A673 (cell line): ENCODE measurements at regions not wholly inside any gene's neighbourhood (a gene's known extent, or its start where the extent isn't known, plus 50 kb on each side); places are given as distances from the start of the nearest gene placed in this dataset.

Experiments used
- BruUV-seq: library from RNA; stranded (reverse); fragments of 400-500 nt; replicated peaks from 2 replicates; lab custom pipeline; 2021; lab: Mats Ljungman, UMichigan
- CTCF ChIA-PET: fragments of 300-600 bp; sonication (Branson Sonifier 250); formaldehyde crosslinking; loops from one replicate; lab custom pipeline; 2022; ENCODE audit warnings: antibody characterized with exemption; lab: Charles Lee
- POLR2A ChIA-PET: fragments of 300-600 bp; sonication (Branson Sonifier 250); formaldehyde crosslinking; loops from one replicate; lab custom pipeline; 2022; ENCODE audit warnings: antibody characterized with exemption; ENCODE audit not compliant: low non-redundant PET; lab: Charles Lee
- DNase-seq: peaks from one replicate; pipeline ENCODE4 v3.0.0-alpha.2; 2015; ENCODE audit warnings: low spot score
- H3K27ac ChIP-seq: fragments of 200-600 bp; sonication (generic); 2 replicates; pipeline ENCODE4 v1.5.1; 2016; ENCODE audit warnings: mixed run types, low read depth, mild to moderate bottlenecking, mixed read lengths, antibody characterized with exemption, low read length; ENCODE audit not compliant: poor library complexity, severe bottlenecking
- H3K27me3 ChIP-seq: fragments of 200-600 bp; sonication (generic); replicated peaks from 2 replicates; pipeline ENCODE4 v1.6.1; 2017; ENCODE audit warnings: mixed run types, low read depth, mild to moderate bottlenecking, mixed read lengths, antibody characterized with exemption, low read length; ENCODE audit not compliant: insufficient read depth, poor library complexity
- H3K36me3 ChIP-seq: fragments of 200-600 bp; sonication (generic); 2 replicates; pipeline ENCODE4 v1.6.1; 2016; ENCODE audit warnings: mixed run types, mild to moderate bottlenecking, mixed read lengths, antibody characterized with exemption, low read length; ENCODE audit not compliant: insufficient read depth, poor library complexity, severe bottlenecking
- H3K4me1 ChIP-seq: fragments of 200-600 bp; sonication (generic); 2 replicates; pipeline ENCODE4 v1.6.1; 2017; ENCODE audit warnings: mixed run types, mild to moderate bottlenecking, mixed read lengths, antibody characterized with exemption, low read length; ENCODE audit not compliant: insufficient read depth, poor library complexity, severe bottlenecking
- H3K4me3 ChIP-seq: fragments of 200-600 bp; sonication (generic); 2 replicates; pipeline ENCODE4 v1.5.1; 2016; ENCODE audit warnings: low read depth, mixed run types, mild to moderate bottlenecking, mixed read lengths, low read length; ENCODE audit not compliant: poor library complexity, severe bottlenecking
- H3K9me3 ChIP-seq: fragments of 200-600 bp; sonication (generic); 2 replicates; pipeline ENCODE4 v1.6.1; 2016; ENCODE audit warnings: mixed run types, low read depth, mild to moderate bottlenecking, mixed read lengths, antibody characterized with exemption, low read length; ENCODE audit not compliant: poor library complexity, severe bottlenecking
- EZH2 ChIP-seq: fragments of 200-600 bp; sonication (generic); IDR thresholded peaks from 2 replicates; pipeline ENCODE4 v1.6.1; 2017; ENCODE audit warnings: borderline replicate concordance, low read depth, mild to moderate bottlenecking, mixed read lengths, antibody characterized with exemption, low read length; ENCODE audit not compliant: poor library complexity, severe bottlenecking
- intact Hi-C: fragments of 100-400 bp; cut with micrococcal nuclease; formaldehyde crosslinking; loops from one replicate; pipeline ENCODE4 v1.10.0; 2022; ENCODE audit not compliant: unreplicated experiment
- TF ChIP-seq, protein P1 (sequence below): fragments of 300-800, 200-600 bp; sonication (generic); conservative IDR thresholded peaks from 2 replicates; pipeline ENCODE4 v1.5.1; 2017; ENCODE audit warnings: low read depth, mild to moderate bottlenecking, antibody characterized with exemption, low read length, moderate library complexity, mixed read lengths

GRCh38 chr3:168575750-168576149, 480.0 kb upstream of the GOLIM4 start:
- BruUV-seq = no TSS peak
- CTCF ChIA-PET = no interaction called here
- no peak for DNase-seq

DNA sequence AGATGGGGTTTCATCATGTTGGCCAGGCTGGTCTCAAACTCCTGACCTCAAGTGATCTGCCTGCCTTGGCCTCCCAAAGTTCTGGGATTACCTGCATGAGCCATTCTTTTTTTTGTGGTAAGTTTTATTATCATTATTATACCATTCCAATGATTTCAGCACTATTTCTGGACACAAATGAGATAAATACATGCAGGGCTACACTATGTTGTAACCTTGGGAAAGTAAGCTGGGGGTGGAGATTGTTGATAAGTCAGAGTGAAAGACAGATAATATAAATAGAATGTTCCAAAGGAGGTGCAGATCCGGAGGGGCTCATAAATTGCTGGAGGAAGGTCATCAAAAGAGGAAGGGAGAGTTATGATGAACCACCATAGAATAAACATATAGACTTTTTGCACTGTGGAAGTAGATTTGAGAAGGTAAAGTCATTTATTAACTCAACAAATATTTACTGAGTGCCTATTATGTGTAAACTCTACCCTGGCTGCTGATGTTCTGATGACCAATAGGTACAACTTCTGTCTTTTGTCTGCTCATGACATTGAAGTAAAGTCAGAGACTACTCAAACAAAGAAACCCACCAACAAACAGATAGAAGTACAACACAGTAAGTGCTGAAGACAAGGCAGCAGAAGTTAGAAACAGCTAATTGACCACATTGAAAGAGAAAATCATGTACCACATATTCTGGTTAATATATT, 478.9 kb upstream of the GOLIM4 start:
- CTCF ChIA-PET = no interaction called here
- no peak overlapping the region for H3K4me3 ChIP-seq
- TF ChIP-seq, protein P1, sequence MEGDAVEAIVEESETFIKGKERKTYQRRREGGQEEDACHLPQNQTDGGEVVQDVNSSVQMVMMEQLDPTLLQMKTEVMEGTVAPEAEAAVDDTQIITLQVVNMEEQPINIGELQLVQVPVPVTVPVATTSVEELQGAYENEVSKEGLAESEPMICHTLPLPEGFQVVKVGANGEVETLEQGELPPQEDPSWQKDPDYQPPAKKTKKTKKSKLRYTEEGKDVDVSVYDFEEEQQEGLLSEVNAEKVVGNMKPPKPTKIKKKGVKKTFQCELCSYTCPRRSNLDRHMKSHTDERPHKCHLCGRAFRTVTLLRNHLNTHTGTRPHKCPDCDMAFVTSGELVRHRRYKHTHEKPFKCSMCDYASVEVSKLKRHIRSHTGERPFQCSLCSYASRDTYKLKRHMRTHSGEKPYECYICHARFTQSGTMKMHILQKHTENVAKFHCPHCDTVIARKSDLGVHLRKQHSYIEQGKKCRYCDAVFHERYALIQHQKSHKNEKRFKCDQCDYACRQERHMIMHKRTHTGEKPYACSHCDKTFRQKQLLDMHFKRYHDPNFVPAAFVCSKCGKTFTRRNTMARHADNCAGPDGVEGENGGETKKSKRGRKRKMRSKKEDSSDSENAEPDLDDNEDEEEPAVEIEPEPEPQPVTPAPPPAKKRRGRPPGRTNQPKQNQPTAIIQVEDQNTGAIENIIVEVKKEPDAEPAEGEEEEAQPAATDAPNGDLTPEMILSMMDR = no peak
- TF ChIP-seq EZH2 = no peak
- H3K36me3 ChIP-seq = no peaks in the 10 kb centered on the region
- H3K4me1 ChIP-seq = no peaks in the 10 kb centered on the region
- DNase-seq = no peak
- intact Hi-C loops = no loop called here
- H3K9me3 ChIP-seq = no peaks in the 10 kb centered on the region
- POLR2A ChIA-PET = no interaction called here
- BruUV-seq = no TSS peak
- H3K27ac ChIP-seq = no peak overlapping the region
- H3K27me3 ChIP-seq = peaks cover 9% of the 10 kb centered on the region

More at GRCh38 chr3:168575750-168576149, 480.0 kb upstream of the GOLIM4 start:
- H3K4me3 ChIP-seq = no peak overlapping the region
- TF ChIP-seq, protein P1 = no peak
- no peak for TF ChIP-seq EZH2
- no peak overlapping the region for H3K27ac ChIP-seq
- POLR2A ChIA-PET = interaction anchor here (0.6 kb wide), 1 partner anchor 1584 kb away, joined by 5 read pairs; no protein-coding TSS in a partner anchor
- no peaks in the 10 kb centered on the region for H3K36me3 ChIP-seq
- no peaks in the 10 kb centered on the region for H3K9me3 ChIP-seq
- intact Hi-C loops = no loop called here
- H3K4me1 ChIP-seq = no peaks in the 10 kb centered on the region
- H3K27me3 ChIP-seq = peaks cover 13% of the 10 kb centered on the region

DNA sequence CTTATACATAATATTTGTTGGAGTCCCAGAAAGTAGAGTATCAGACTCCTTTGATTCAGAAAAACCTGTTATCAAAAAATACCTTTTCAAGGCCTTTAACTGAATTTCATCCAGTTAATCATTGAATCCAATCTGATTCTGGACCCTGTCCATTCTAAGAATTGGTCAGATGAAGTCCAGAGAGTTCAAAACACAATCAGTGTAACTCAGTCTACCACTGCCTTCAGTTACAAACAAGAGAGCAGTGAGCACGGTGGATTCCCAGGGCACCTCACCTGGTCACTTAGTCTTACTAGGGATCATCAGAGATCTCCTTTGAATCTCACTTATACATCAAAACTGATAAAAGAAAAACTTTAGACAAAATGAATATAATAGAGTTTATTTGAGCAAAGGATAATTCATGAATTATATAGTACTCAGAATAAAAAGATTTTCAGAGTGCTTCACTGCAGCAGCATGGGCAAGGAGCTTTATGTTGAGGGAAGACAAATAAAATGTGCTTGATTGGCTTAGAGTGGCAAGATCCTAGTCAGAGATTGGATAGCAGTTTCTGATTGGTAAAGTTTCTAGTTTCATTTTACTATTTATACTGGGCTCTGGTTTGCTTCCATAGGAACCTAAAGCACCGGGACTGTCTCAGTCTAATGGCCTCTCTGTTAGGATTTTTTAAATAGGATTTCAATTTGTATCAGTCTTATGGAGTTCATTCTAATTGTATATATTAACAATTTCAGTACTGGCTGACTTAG, 474.9 kb upstream of the GOLIM4 start:
- Histone ChIP-seq H3K9me3 (no peaks in the 10 kb centered on the region), H3K4me3 (no peak overlapping the region), H3K36me3 (no peaks in the 10 kb centered on the region), H3K27ac (no peak overlapping the region), H3K4me1 (no peaks in the 10 kb centered on the region), H3K27me3 (peaks cover 5% of the 10 kb centered on the region)
- ChIA-PET CTCF (no interaction called here), POLR2A (no interaction called here)
- intact Hi-C loops = no loop called here
- no TSS peak for BruUV-seq
- TF ChIP-seq, protein P1 = no peak
- TF ChIP-seq EZH2 = no peak
- DNase-seq = no peak
